Astrocyte (in vitro differentiated cells and primary cell): ENCODE measurements at regions not wholly inside any gene's neighbourhood (a gene's known extent, or its start where the extent isn't known, plus 50 kb on each side); places are given as distances from the start of the nearest gene placed in this dataset.

Experiments used
- EZH2 ChIP-seq: IDR thresholded peaks from 2 replicates; pipeline ENCODE4 v1.6.1; 2012; ENCODE audit warnings: mild to moderate bottlenecking, low read length, inconsistent platforms; ENCODE audit not compliant: insufficient read depth
- TF ChIP-seq, protein P1 (sequence below): IDR thresholded peaks from 2 replicates; pipeline ENCODE4 v1.5.1; 2011; ENCODE audit warnings: low read depth, mild to moderate bottlenecking, inconsistent platforms, low read length, moderate library complexity; ENCODE audit not compliant: insufficient read depth

DNA sequence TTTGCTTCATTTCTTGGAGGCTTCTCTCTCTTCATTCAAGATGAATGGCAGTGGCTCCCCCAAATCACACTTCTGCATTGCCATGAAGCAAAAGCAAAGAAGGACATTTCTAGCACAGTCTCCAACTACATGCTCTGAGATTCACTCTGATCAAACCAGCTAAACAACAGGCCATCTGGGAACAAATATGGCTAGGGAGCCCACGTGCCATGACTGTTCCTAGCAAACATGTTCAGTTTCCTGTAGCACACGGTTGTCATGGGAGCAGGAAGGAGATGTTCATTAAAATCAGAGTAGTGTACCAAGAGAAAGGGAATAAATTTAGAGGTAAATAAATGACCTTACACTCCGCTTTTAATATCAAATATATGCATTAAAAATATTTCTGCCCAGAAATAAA, 327.3 kb downstream of the GBE1 start:
- no peak for TF ChIP-seq EZH2
- TF ChIP-seq, protein P1, sequence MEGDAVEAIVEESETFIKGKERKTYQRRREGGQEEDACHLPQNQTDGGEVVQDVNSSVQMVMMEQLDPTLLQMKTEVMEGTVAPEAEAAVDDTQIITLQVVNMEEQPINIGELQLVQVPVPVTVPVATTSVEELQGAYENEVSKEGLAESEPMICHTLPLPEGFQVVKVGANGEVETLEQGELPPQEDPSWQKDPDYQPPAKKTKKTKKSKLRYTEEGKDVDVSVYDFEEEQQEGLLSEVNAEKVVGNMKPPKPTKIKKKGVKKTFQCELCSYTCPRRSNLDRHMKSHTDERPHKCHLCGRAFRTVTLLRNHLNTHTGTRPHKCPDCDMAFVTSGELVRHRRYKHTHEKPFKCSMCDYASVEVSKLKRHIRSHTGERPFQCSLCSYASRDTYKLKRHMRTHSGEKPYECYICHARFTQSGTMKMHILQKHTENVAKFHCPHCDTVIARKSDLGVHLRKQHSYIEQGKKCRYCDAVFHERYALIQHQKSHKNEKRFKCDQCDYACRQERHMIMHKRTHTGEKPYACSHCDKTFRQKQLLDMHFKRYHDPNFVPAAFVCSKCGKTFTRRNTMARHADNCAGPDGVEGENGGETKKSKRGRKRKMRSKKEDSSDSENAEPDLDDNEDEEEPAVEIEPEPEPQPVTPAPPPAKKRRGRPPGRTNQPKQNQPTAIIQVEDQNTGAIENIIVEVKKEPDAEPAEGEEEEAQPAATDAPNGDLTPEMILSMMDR, result no peak
